GM21737 (cell line): ENCODE measurements at regions not wholly inside any gene's neighbourhood (a gene's known extent, or its start where the extent isn't known, plus 50 kb on each side); places are given as distances from the start of the nearest gene placed in this dataset.
"Not testable (repeated sequence)": the region's sequence is repeated elsewhere in the genome, so short reads cannot be mapped to it uniquely, and the experiment has no call there.

Experiments
- ATAC-seq: cut with Tn5 transposase; IDR thresholded peaks from one replicate; pipeline ENCODE4 v1.9.1; 2021; ENCODE audit warnings: mild to moderate bottlenecking, moderate library complexity; ENCODE audit not compliant: unreplicated experiment

GRCh38 chr7:145478541-145478940, 638.1 kb upstream of the CNTNAP2 start:
- ATAC-seq = no peak

GRCh38 chr7:145474009-145474686, 638.3 kb upstream of the TPK1 start:
- ATAC-seq = no peak

- no peak for ATAC-seq
Observed at GRCh38 chr7:145471883-145472282, 636.0 kb upstream of the TPK1 start.

GRCh38 chr7:145464287-145464686, 628.4 kb upstream of the TPK1 start:
- ATAC-seq = no peak

- no peak for ATAC-seq
Observed at GRCh38 chr7:145462463-145462862, 626.6 kb upstream of the TPK1 start.

- ATAC-seq = no peak
Observed at GRCh38 chr7:145434811-145435210, 599.0 kb upstream of the TPK1 start.

GRCh38 chr7:145431834-145432233, 596.0 kb upstream of the TPK1 start:
- ATAC-seq = no peak

GRCh38 chr7:145418481-145418880, 582.6 kb upstream of the TPK1 start:
- not testable (repeated sequence) for ATAC-seq

- no peak for ATAC-seq
Observed at GRCh38 chr7:145411066-145411465, 575.2 kb upstream of the TPK1 start.

- ATAC-seq = no peak
Observed at GRCh38 chr7:145398758-145399157, 562.9 kb upstream of the TPK1 start.

- no peak for ATAC-seq
Observed at GRCh38 chr7:145394126-145394525, 558.3 kb upstream of the TPK1 start.

- no peak for ATAC-seq
Observed at GRCh38 chr7:145382762-145383161, 546.9 kb upstream of the TPK1 start.

GRCh38 chr7:145378197-145378596, 542.3 kb upstream of the TPK1 start:
- no peak for ATAC-seq

GRCh38 chr7:145360511-145361100, 524.8 kb upstream of the TPK1 start:
- ATAC-seq = no peak

- no peak for ATAC-seq
Observed at GRCh38 chr7:145350334-145350733, 514.5 kb upstream of the TPK1 start.

GRCh38 chr7:145349452-145349851, 513.6 kb upstream of the TPK1 start:
- not testable (repeated sequence) for ATAC-seq

- ATAC-seq = no peak
Observed at GRCh38 chr7:145347271-145347670, 511.4 kb upstream of the TPK1 start.

GRCh38 chr7:145339319-145339718, 503.5 kb upstream of the TPK1 start:
- ATAC-seq = no peak

GRCh38 chr7:145331522-145331921, 495.7 kb upstream of the TPK1 start:
- ATAC-seq = no peak

GRCh38 chr7:145331076-145331475, 495.2 kb upstream of the TPK1 start:
- ATAC-seq = no peak

- ATAC-seq = no peak
Observed at GRCh38 chr7:145327646-145328045, 491.8 kb upstream of the TPK1 start.

GRCh38 chr7:145324081-145324480, 488.2 kb upstream of the TPK1 start:
- no peak for ATAC-seq

- no peak for ATAC-seq
Observed at GRCh38 chr7:145313551-145313950, 477.7 kb upstream of the TPK1 start.
